Gastroesophageal sphincter (tissue), 3 donors: ENCODE measurements at regions not wholly inside any gene's neighbourhood (a gene's known extent, or its start where the extent isn't known, plus 50 kb on each side); places are given as distances from the start of the nearest gene placed in this dataset.

Experiments
- POLR2A ChIP-seq, 2 donors: fragments of 450-650 bp; IDR thresholded peaks; one replicate each; pipeline ENCODE4 v1.6.1; 2017; ENCODE audit warnings: antibody characterized with exemption in 2 of 2, mild to moderate bottlenecking in 2 of 2, moderate library complexity in 1 of 2
- TF ChIP-seq, protein P1 (sequence below), 4 experiments: fragments of 200-600 bp in 2 of 4; fragments of 450-650 bp in 2 of 4; sonication (generic) in 1 of 4; IDR thresholded peaks; one replicate each; pipeline ENCODE4 v1.5.1; 2017 to 2019; ENCODE audit warnings: antibody characterized with exemption in 4 of 4, mild to moderate bottlenecking in 2 of 4, moderate library complexity in 2 of 4

DNA sequence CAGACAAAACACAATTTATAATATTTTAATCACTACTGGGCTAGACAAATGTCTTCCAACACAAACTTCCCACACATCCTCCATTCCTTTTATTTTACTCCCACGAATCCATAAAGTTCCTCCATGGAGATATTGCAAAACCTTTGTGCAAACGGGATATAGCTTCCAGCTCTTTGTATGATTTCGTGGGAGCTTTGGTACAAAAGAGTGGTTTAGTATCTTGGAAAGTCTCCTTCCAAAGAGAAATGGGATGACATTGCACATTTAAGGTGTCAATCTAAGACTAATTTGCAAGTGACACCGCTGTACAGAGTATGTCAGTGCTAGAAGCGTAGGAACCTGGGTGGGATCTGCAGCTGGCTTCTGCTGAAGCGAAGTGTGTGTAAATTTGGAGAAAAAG is 455.2 kb upstream of the RUNX1 start:
- TF ChIP-seq POLR2A (IDR thresholded peaks at IDR 0.05), result no peak
- TF ChIP-seq, protein P1, sequence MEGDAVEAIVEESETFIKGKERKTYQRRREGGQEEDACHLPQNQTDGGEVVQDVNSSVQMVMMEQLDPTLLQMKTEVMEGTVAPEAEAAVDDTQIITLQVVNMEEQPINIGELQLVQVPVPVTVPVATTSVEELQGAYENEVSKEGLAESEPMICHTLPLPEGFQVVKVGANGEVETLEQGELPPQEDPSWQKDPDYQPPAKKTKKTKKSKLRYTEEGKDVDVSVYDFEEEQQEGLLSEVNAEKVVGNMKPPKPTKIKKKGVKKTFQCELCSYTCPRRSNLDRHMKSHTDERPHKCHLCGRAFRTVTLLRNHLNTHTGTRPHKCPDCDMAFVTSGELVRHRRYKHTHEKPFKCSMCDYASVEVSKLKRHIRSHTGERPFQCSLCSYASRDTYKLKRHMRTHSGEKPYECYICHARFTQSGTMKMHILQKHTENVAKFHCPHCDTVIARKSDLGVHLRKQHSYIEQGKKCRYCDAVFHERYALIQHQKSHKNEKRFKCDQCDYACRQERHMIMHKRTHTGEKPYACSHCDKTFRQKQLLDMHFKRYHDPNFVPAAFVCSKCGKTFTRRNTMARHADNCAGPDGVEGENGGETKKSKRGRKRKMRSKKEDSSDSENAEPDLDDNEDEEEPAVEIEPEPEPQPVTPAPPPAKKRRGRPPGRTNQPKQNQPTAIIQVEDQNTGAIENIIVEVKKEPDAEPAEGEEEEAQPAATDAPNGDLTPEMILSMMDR (IDR thresholded peaks at IDR 0.05), result no peak
